ENCODE measurements at regions not wholly inside any gene's neighbourhood (a gene's known extent, or its start where the extent isn't known, plus 50 kb on each side); places are given as distances from the start of the nearest gene placed in this dataset.
A peak's percentile ranks its signal among the peaks of the same experiment; 100 is the strongest.

DNA sequence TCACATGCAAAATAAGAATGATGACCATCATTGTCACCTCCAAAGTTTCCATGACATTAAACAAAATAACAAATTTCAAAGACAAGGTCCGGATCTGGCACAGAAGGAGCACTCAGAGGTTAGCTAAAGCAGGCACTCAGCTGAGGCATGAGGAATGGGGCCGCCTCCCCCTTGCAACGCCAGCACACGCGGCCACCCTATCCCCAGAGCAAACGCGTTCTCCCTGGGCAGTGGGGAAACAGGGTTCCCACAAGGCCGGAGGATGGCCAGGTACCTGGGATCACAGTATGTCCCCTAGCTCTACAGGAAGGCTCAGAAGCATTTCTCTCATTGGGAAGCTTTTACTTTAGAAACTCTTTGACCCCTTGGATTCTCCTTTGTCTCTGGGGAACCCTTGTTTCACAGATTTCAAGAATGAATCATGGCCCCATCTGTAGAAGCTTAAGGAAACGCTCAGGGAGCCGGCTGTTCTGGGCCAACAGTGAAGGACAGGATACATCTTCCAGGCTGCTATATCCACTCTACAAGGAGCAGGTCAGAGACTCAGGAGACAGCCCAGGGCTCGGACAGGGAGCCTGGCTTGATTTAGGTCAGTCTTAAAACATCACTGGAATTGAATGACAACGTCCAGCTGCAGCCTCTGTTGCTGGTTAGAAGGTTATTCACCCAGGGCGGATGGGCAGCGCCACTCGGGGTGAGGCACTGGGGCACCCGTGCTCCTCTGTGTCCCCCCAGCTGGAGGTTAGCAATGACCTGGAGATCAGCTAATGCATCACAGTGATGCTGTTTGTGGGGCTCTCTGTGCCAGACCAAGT lies 496.4 kb downstream of the NPHP4 start:
- ChIA-PET POLR2A (no interaction called here), CTCF (interaction anchor here (1.2 kb wide), 2 partner anchors 14 to 19 kb away, joined by 3 to 5 read pairs; no protein-coding TSS in a partner anchor)
- no peaks in the 10 kb centered on the region for H3K9me3 Mint-ChIP-seq
- no peaks in the 10 kb centered on the region for H3K36me3 Mint-ChIP-seq (ENCODE audit: low read depth)
- H3K4me1 Mint-ChIP-seq: no peaks in the 10 kb centered on the region
- H3K27ac Mint-ChIP-seq: no peak overlapping the region
- DNase-seq: no peak
- no peak overlapping the region for H3K4me3 Mint-ChIP-seq
- peaks cover 5% of the 10 kb centered on the region for H3K27me3 Mint-ChIP-seq

DNA sequence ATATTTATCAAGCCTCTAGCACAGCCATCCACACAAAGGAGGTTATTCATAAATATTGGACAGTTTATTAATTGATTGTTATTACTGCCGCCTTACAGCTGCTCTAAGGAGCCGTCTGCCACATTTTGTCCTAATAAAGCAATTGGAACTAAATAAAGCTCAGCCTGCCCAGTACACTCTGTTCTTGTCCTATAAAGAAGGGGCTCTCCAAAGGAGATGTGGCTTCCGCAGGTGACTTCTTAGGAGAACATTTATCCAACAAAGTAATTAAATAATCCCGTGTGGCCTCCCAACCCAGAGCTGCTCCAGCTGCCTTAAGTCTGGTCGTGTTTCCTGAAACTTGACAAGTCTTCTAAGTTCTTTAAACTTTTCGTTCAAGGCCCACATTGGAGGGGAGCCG lies 497.7 kb downstream of the NPHP4 start:
- H3K27ac Mint-ChIP-seq: no peak overlapping the region
- CTCF ChIA-PET: no interaction called here

DNA sequence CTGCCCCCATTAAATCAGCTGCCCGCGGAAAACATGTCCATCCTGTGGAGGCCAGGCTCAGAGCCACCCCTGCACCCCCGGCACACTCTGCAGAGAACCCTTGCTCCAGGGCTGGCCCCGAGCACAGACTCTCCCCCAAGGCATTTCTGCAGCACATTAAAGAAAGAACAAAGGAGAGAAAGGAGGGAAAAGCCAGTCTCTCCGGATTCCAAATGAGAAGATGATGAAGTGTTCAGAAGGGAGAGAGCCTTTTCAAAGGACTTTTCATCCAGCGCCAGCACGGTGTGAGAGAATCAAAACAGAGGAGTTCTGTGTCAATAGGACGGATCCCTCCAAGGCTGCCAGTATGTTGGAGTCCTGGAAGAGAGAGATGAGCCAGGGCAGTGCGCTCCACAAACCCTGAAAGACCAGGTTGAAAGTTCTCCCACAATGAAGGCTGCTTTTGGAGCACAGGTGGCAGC lies 498.3 kb downstream of the NPHP4 start:
- H3K27ac Mint-ChIP-seq: no peak overlapping the region
- H3K9me3 Mint-ChIP-seq: no peaks in the 10 kb centered on the region
- no peaks in the 10 kb centered on the region for H3K4me1 Mint-ChIP-seq
- peaks cover 5% of the 10 kb centered on the region for H3K27me3 Mint-ChIP-seq
- ChIA-PET POLR2A (no interaction called here), CTCF (no interaction called here)
- no peaks in the 10 kb centered on the region for H3K36me3 Mint-ChIP-seq (ENCODE audit: low read depth)
- no peak overlapping the region for H3K4me3 Mint-ChIP-seq
- no peak for DNase-seq

More for the DNA sequence above, 497.7 kb downstream of the NPHP4 start:
- no peaks in the 10 kb centered on the region for H3K36me3 Mint-ChIP-seq (ENCODE audit: low read depth)
- peaks cover 5% of the 10 kb centered on the region for H3K27me3 Mint-ChIP-seq
- POLR2A ChIA-PET: no interaction called here
- DNase-seq: no peak
- H3K9me3 Mint-ChIP-seq: no peaks in the 10 kb centered on the region
- H3K4me3 Mint-ChIP-seq: no peak overlapping the region
- no peaks in the 10 kb centered on the region for H3K4me1 Mint-ChIP-seq

DNA sequence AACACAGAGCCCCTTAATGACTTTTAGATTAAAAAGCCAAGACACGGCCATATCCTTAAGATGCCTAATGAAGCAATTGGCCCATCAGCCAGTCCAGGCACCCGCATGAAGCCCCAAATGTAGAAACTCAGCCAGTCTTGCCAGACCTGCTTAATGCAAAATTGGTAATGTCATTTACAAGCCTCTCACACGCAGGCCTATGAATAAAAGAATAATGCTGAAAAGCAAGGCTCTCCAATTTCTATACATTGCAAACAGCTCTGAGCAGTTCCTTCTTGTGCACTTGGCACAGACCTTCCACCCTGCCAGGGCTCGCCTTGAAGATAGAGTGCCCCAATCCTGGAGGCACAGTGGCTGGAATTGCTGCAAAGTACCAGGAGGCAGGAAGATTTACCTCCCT lies 498.9 kb downstream of the NPHP4 start:
- Mint-ChIP-seq H3K4me1 (no peaks in the 10 kb centered on the region), H3K27ac (no peak overlapping the region), H3K9me3 (no peaks in the 10 kb centered on the region), H3K36me3 (ENCODE audit: low read depth) (no peaks in the 10 kb centered on the region), H3K4me3 (no peak overlapping the region), H3K27me3 (peaks cover 5% of the 10 kb centered on the region)
- POLR2A ChIA-PET: no interaction called here
- CTCF ChIA-PET: no interaction called here
- DNase-seq: no peak

DNA sequence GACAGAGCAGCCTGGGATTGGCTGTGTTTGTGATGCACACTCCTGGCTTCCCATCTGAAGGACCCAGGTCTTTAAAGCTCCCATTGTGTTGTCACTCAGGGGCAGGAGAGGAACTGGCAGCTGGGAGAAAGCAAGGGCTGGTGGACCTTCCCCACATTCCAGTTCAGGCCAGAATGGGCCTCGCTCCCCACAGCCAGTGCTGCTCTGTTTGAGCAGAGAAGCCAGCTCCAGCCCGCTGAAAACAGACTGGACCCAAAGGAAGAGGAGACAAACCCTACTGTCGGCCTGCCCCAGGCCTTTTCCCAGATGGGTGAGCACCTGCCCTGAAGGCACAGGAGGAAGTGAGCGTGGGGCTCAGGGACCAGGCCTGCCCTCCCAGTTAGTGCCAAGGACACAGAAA lies 499.4 kb downstream of the NPHP4 start:
- ChIA-PET POLR2A (no interaction called here), CTCF (no interaction called here)
- Mint-ChIP-seq H3K9me3 (no peaks in the 10 kb centered on the region), H3K4me1 (no peaks in the 10 kb centered on the region), H3K27me3 (peaks cover 5% of the 10 kb centered on the region), H3K36me3 (ENCODE audit: low read depth) (no peaks in the 10 kb centered on the region), H3K4me3 (no peak overlapping the region), H3K27ac (no peak overlapping the region)
- no peak for DNase-seq

DNA sequence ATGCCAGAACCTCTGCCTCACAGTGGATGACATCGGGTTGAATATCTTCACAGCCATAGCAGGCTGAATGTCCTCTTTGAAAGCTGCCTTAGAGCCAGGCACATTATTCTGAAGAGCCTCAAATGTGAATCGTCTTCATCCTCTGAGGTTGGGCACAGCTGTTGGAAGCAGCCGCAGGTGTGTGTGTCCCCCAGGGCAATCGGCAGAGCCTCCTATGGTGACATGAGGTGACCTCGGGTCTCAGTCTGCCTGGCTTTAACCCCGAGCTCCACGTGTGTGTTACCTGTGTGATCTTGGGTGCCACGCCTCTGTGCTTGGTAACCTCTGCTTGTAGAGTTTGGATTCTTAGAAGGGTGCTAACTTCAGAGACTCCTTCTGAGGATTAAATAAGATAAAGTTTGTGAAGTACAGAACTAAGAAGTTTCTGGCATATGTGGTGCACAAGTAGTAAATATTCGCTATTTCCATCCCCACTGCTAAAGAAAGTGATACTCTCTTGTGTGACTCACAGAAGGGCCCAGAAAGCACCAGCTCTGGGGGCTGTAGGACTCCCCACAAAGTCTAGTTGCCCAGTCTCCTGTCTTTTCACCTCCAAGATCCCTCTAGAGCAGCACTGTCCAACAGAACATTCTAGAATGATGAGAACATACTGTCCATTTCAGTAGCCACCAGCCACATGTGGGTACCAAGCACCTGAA lies 500.9 kb downstream of the NPHP4 start:
- Mint-ChIP-seq H3K27ac (no peak overlapping the region), H3K9me3 (no peaks in the 10 kb centered on the region), H3K36me3 (ENCODE audit: low read depth) (no peaks in the 10 kb centered on the region), H3K4me1 (no peaks in the 10 kb centered on the region), H3K4me3 (no peak overlapping the region), H3K27me3 (peaks cover 5% of the 10 kb centered on the region)
- no peak for DNase-seq
- CTCF ChIA-PET: no interaction called here
- POLR2A ChIA-PET: no interaction called here

DNA sequence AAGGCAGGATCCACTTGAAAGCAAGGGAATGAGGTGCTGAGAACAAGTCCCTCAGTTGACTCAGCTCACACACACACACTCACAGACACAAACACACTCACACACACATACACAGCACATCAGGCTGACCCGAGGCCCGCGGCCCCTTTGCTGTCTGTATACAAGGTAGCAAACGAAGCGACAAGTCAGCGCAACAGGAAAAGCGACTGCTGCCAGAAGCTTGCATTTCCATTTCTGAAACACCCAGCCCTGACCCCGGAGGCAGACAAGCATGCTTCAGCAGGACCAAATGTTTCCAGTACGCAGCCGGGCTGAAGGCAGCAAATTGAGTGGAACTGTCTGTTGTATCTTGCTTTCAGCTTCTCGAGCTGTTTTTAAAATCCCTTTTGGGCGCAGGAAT lies 501.6 kb downstream of the NPHP4 start:
- CTCF ChIA-PET: no interaction called here
- POLR2A ChIA-PET: no interaction called here

DNA sequence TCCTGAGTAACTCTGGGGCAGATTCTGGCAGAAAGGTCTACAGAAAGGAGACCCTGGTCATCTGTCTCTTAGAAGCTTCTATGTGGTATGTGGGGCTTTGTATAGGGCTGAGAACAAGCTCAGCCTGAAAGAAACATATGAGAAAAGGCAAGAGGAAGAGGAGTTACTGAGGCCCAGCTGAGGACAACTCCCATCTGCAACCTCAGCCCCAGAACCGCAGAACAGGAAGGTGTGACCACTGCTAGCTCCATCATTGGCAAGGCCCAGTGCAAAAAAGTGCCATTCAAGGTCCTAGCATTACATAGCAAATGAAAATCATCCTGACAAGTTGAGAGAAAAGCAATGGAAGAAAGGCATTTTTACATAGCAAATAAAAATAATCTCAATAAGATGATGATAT lies 503.8 kb downstream of the NPHP4 start:
- H3K4me3 Mint-ChIP-seq: no peak overlapping the region
- ChIA-PET CTCF (no interaction called here), POLR2A (no interaction called here)
- H3K27ac Mint-ChIP-seq: no peak overlapping the region
- H3K9me3 Mint-ChIP-seq: no peaks in the 10 kb centered on the region
- DNase-seq: no peak
- H3K27me3 Mint-ChIP-seq: no peaks in the 10 kb centered on the region
- no peaks in the 10 kb centered on the region for H3K4me1 Mint-ChIP-seq
- H3K36me3 Mint-ChIP-seq (ENCODE audit: low read depth): no peaks in the 10 kb centered on the region

More for the DNA sequence above, 501.6 kb downstream of the NPHP4 start:
- Mint-ChIP-seq H3K27ac (no peak overlapping the region), H3K4me1 (no peaks in the 10 kb centered on the region), H3K27me3 (peaks cover 5% of the 10 kb centered on the region), H3K4me3 (no peak overlapping the region), H3K36me3 (ENCODE audit: low read depth) (no peaks in the 10 kb centered on the region), H3K9me3 (no peaks in the 10 kb centered on the region)
- DNase-seq: no peak

DNA sequence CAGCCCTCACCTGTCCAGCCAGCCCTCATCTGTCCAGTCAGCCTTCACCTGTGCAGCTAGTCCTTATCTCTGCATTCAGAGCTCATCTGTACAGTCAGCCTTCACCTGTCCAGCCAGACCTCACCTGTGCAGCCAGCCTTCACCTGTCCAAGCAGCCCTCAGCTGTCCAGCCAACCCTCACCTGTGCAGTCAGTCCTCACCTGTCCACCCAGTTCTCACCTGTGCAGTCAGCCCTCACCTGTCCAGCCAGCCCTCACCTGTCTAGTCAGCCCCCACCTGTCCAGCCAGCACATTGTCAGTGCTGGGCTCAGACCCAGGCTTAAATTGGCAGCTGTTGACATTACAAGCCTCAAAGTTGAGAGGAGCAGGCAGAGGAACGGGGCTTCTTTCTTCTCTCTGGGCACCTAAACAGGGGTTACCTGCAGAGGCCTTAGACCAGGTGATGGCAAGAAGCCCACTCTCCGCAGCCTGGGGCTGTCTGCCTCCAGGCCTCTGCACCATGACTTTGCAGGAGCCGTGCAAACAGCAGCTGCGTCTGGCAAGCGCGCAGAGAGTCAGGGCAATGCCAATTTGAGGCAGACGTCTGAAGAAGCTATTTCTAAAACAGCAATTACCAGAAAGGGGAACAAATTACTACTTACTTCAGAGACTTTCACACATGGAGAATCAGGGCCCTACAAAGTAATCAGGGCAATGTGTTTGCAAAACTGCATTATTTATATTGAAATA lies 506.1 kb downstream of the NPHP4 start:
- H3K27ac Mint-ChIP-seq: no peak overlapping the region
- H3K4me3 Mint-ChIP-seq: no peak overlapping the region
- H3K27me3 Mint-ChIP-seq: no peaks in the 10 kb centered on the region
- no peaks in the 10 kb centered on the region for H3K36me3 Mint-ChIP-seq (ENCODE audit: low read depth)
- no peaks in the 10 kb centered on the region for H3K9me3 Mint-ChIP-seq
- ChIA-PET CTCF (no interaction called here), POLR2A (no interaction called here)
- DNase-seq: no peak
- H3K4me1 Mint-ChIP-seq: no peaks in the 10 kb centered on the region

DNA sequence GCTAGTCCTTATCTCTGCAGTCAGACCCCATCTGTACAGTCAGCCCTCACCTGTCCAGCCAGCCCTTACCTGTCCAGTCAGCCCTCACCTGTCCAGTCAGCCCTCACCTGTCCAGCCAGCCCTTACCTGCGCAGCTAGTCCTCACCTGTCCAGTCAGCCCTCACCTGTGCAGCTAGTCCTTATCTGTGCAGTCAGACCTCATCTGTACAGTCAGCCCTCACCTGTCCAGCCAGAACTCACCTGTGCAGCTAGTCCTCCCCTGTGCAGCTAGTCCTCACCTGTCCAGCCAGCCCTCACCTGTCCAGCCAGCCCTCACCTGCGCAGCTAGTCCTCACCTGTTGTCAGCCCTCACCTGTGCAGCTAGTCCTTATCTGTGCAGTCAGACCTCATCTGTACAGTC lies 506.8 kb downstream of the NPHP4 start:
- Mint-ChIP-seq H3K27ac (no peak overlapping the region), H3K4me3 (no peak overlapping the region), H3K9me3 (no peaks in the 10 kb centered on the region), H3K36me3 (ENCODE audit: low read depth) (no peaks in the 10 kb centered on the region), H3K4me1 (no peaks in the 10 kb centered on the region), H3K27me3 (no peaks in the 10 kb centered on the region)
- DNase-seq: no peak
- ChIA-PET POLR2A (no interaction called here), CTCF (no interaction called here)

DNA sequence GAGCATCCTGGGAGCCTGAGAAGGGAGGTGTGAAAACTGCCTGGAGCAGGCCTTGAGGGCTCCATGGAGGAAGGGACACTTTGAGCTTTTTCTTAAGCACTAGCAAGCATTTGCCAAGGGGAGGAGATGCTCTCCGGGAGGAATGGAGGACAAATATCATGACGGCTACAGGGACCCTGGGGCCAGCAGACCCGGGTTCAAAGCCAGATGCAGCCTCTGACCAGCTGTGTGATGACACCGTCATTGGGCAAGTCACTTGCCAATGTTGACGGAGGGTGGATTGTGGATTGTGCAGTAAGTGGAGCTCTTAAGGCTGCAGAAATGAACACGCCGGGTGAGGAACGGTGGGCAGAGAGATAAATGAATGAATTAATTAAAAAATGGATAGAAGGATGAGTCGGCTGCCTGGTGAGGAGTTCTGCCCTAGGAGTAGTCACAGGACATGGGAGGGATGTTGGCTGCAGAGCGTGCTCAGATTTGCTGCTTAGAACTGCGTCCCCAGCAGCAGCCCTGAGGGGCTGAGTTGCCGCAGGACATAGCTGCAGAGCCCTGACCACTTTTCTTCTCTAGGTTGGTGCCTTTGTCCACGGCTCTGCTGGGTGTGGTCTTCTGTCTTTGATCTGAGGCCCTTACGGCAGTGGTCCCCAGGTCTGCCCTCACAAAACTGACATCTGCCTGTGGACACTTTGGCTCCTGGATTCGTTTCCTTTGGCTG lies 507.6 kb downstream of the NPHP4 start:
- POLR2A ChIA-PET: no interaction called here
- CTCF ChIA-PET: interaction anchor here (1.2 kb wide), 1 partner anchor 114 kb away, joined by 3 read pairs; no protein-coding TSS in a partner anchor
- H3K27me3 Mint-ChIP-seq: no peaks in the 10 kb centered on the region

DNA sequence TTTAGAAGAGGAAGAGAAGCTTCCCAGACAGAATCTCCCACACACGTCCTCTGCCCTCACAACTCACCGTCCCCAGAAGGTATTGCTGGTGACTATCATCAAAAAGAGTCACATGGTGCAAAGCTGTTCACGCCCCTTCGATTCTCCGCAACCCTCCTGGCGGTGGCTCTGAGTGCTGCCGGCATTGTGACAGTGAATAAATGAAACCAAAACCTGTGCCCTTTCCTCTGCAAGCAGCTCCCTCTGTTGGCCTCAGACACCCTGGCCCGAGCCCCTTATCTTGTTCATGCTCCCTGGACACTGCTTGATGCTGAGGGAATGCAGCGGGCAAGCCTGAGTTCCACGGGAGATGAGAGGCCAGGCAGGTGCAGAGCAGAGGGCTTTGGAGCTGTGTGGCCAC lies 510.3 kb downstream of the NPHP4 start:
- Mint-ChIP-seq H3K4me3 (no peak overlapping the region), H3K27me3 (no peaks in the 10 kb centered on the region), H3K36me3 (ENCODE audit: low read depth) (no peaks in the 10 kb centered on the region), H3K4me1 (no peaks in the 10 kb centered on the region), H3K9me3 (no peaks in the 10 kb centered on the region), H3K27ac (no peak overlapping the region)
- POLR2A ChIA-PET: no interaction called here
- DNase-seq: peak; percentile 46
- CTCF ChIA-PET: interaction anchor here (0.9 to 1.2 kb wide), 3 partner anchors 79 to 194 kb away, joined by 3 to 4 read pairs (median 3); no protein-coding TSS in a partner anchor

More for the DNA sequence above, 507.6 kb downstream of the NPHP4 start:
- no peak overlapping the region for H3K27ac Mint-ChIP-seq
- DNase-seq: no peak
- H3K4me1 Mint-ChIP-seq: no peaks in the 10 kb centered on the region
- no peaks in the 10 kb centered on the region for H3K9me3 Mint-ChIP-seq
- no peaks in the 10 kb centered on the region for H3K36me3 Mint-ChIP-seq (ENCODE audit: low read depth)
- H3K4me3 Mint-ChIP-seq: no peak overlapping the region

DNA sequence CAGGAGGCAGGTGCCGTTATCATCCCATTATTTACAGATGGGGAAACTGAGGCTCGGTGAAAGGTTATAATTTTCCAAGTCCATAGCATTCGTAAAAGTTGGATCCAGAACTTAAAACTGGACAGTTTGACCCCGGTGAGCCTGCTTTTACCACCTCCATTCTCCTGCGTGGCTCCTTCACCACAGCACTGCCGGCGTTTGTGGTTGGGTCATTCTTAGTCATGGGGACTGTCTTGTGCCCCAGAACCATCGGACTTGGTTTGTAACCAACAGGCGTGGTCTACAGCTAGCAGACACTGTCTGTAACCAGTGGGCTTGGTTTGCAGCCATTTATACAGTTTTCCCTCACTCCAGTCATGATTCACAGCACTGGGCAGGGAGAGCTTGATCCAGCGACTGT lies 511.3 kb downstream of the NPHP4 start:
- Mint-ChIP-seq H3K9me3 (no peaks in the 10 kb centered on the region), H3K27me3 (no peaks in the 10 kb centered on the region), H3K36me3 (ENCODE audit: low read depth) (no peaks in the 10 kb centered on the region), H3K27ac (no peak overlapping the region), H3K4me3 (no peak overlapping the region), H3K4me1 (no peaks in the 10 kb centered on the region)
- ChIA-PET POLR2A (no interaction called here), CTCF (interaction anchor here (1.2 kb wide), 1 partner anchor 193 kb away, joined by 4 read pairs; no protein-coding TSS in a partner anchor)
- DNase-seq: no peak
